ENCODE measurements at regions not wholly inside any gene's neighbourhood (a gene's known extent, or its start where the extent isn't known, plus 50 kb on each side); places are given as distances from the start of the nearest gene placed in this dataset.
"Not testable (repeated sequence)": the region's sequence is repeated elsewhere in the genome, so short reads cannot be mapped to it uniquely, and the experiment has no call there.

- no peak overlapping the region for H3K27ac ChIP-seq
- TF ChIP-seq, protein P1, sequence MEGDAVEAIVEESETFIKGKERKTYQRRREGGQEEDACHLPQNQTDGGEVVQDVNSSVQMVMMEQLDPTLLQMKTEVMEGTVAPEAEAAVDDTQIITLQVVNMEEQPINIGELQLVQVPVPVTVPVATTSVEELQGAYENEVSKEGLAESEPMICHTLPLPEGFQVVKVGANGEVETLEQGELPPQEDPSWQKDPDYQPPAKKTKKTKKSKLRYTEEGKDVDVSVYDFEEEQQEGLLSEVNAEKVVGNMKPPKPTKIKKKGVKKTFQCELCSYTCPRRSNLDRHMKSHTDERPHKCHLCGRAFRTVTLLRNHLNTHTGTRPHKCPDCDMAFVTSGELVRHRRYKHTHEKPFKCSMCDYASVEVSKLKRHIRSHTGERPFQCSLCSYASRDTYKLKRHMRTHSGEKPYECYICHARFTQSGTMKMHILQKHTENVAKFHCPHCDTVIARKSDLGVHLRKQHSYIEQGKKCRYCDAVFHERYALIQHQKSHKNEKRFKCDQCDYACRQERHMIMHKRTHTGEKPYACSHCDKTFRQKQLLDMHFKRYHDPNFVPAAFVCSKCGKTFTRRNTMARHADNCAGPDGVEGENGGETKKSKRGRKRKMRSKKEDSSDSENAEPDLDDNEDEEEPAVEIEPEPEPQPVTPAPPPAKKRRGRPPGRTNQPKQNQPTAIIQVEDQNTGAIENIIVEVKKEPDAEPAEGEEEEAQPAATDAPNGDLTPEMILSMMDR (conservative IDR thresholded peaks at IDR 0.05): no peak
Measured at GRCh38 chr2:35184471-35184870, 1171.1 kb upstream of the CRIM1 start.

- H3K27ac ChIP-seq: not testable (repeated sequence)
Measured at GRCh38 chr2:35176726-35177125, 1178.9 kb upstream of the CRIM1 start.

DNA sequence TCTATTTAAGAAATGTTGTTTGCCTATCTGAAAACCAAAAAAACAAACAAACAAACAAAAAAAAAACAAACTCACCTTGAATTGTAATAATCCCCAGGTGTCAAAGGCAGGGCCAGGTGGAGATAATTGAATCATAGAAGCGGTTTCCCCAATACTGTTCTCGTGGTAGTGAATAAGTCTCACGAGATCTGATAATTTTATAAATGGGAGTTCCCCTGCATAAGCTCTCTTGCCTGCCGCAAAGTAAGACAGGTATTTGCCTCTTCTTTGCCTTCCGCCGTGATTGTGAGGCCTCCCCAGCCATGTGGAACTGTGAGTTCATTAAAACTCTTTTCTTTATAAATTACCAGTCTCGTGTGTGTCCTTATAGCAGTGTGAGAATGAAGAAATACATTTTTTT lies 1180.7 kb upstream of the CRIM1 start:
- no peak overlapping the region for H3K27ac ChIP-seq
- TF ChIP-seq, protein P1 (conservative IDR thresholded peaks at IDR 0.05): no peak

GRCh38 chr2:35172687-35173086 lies 1182.9 kb upstream of the CRIM1 start:
- TF ChIP-seq, protein P1 (conservative IDR thresholded peaks at IDR 0.05): no peak
- H3K27ac ChIP-seq: no peak overlapping the region

DNA sequence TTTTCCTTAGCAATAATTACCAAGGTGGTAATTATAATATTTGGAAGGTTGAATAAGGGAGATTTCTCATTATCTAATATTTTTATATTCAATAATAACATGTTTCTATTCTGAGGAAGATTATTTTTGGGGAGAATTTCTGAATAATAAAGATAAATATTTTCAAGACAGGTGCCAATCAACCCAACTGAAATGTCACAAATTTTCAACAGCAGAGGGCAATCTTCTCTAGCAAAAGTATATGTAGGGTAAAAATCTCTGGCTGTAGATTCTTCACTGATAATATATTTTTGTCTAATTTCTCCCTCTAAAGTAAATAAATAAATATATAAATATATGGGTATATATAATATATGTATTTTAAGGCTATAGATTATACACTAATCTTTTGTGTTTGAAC lies 1187.2 kb upstream of the CRIM1 start:
- H3K27ac ChIP-seq: no peak overlapping the region
- TF ChIP-seq, protein P1 (conservative IDR thresholded peaks at IDR 0.05): peak; percentile 52; the same call in 1 of the 2 replicates

DNA sequence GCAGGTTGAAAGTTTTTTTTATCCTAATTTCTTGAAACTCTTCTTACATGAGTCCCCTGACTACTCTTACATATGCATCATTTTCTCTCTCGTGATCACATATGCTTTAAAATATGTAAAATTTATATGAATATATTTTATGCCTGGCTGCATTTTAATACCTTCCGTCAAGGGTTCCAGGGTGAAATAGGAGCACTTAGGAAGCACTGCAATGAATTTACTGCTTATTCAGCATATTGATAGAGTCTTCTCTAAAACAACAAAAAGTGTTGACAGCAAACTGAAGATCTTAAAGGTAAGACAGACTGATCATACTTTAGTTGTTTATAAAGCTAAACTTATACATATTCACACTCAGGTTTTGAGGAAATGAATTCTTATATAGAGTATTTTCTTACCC lies 1191.6 kb upstream of the CRIM1 start:
- H3K27ac ChIP-seq: no peak overlapping the region
- TF ChIP-seq, protein P1 (conservative IDR thresholded peaks at IDR 0.05): no peak

- H3K27ac ChIP-seq: no peak overlapping the region
- TF ChIP-seq, protein P1 (conservative IDR thresholded peaks at IDR 0.05): no peak
Measured at GRCh38 chr2:35160871-35161270, 1194.7 kb upstream of the CRIM1 start.

DNA sequence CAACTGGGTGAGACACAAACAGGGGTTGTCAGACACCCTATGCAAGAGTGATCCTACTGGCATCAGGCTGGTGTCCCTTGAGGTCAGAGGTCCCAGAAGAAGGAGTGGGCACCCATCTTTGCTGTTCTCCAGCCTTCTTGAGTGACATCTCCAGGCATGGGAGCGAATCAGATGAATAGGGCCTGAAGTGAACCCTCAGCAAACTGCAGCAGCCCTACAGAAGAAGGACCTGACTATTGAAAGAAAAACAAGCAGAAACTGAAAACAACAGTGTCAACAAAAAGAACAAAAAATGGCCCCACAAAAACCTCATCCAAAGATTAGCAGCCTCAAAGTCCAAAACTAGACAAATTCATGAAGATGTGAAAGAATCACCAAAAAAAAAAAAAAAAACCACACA lies 1229.7 kb upstream of the CRIM1 start:
- TF ChIP-seq, protein P1 (conservative IDR thresholded peaks at IDR 0.05): no peak
- H3K27ac ChIP-seq: no peak overlapping the region

Data from VCaP (cell line).